KMS-11 (cell line): ENCODE measurements at regions not wholly inside any gene's neighbourhood (a gene's known extent, or its start where the extent isn't known, plus 50 kb on each side); places are given as distances from the start of the nearest gene placed in this dataset.

Experiments
- H2AFZ ChIP-seq: fragments of 200-600 bp; sonication (generic); 2 replicates; pipeline ENCODE4 v1.6.1; 2016; ENCODE audit warnings: antibody characterized with exemption, mixed run types, low read depth
- H3K27ac ChIP-seq: fragments of 200-600 bp; sonication (generic); 2 replicates; pipeline ENCODE4 v1.6.1; 2016; ENCODE audit warnings: mild to moderate bottlenecking, mixed run types
- H3K27me3 ChIP-seq: fragments of 200-600 bp; sonication (generic); 2 replicates; pipeline ENCODE4 v1.6.1; 2017; ENCODE audit warnings: mild to moderate bottlenecking, low read depth, mixed run types, moderate library complexity; ENCODE audit not compliant: insufficient read depth
- H3K36me3 ChIP-seq: fragments of 200-600 bp; sonication (generic); 2 replicates; pipeline ENCODE4 v1.6.1; 2017; ENCODE audit warnings: mild to moderate bottlenecking, mixed run types; ENCODE audit not compliant: insufficient read depth
- H3K4me1 ChIP-seq: fragments of 200-600 bp; sonication (generic); 2 replicates; pipeline ENCODE4 v1.6.1; 2016; ENCODE audit warnings: mild to moderate bottlenecking, low read depth, mixed run types; ENCODE audit not compliant: poor library complexity, severe bottlenecking
- H3K4me2 ChIP-seq: fragments of 200-600 bp; sonication (generic); 2 replicates; pipeline ENCODE4 v1.7.0; 2016; ENCODE audit warnings: mild to moderate bottlenecking, mixed run types
- H3K4me3 ChIP-seq: fragments of 200-600 bp; sonication (generic); IDR thresholded peaks from 2 replicates; pipeline ENCODE4 v1.6.1; 2017; ENCODE audit warnings: low read depth, low read length, mixed read lengths; ENCODE audit not compliant: insufficient read depth
- H3K79me2 ChIP-seq: fragments of 200-600 bp; sonication (generic); 2 replicates; pipeline ENCODE4 v1.6.1; 2016; ENCODE audit warnings: low read depth, mixed run types; ENCODE audit not compliant: insufficient read depth
- H3K9ac ChIP-seq: fragments of 200-600 bp; sonication (generic); 2 replicates; pipeline ENCODE4 v1.6.1; 2016; ENCODE audit warnings: mild to moderate bottlenecking, mixed run types
- H4K20me1 ChIP-seq: fragments of 200-600 bp; sonication (generic); 2 replicates; pipeline ENCODE4 v1.6.1; 2016; ENCODE audit warnings: mild to moderate bottlenecking, mixed run types; ENCODE audit not compliant: insufficient read depth
- TF ChIP-seq, protein P1 (sequence below): fragments of 200-600 bp; sonication (generic); conservative IDR thresholded peaks from 2 replicates; pipeline ENCODE4 v1.6.1; 2017; ENCODE audit warnings: low read depth, mild to moderate bottlenecking, antibody characterized with exemption, low read length, moderate library complexity, mixed read lengths

DNA sequence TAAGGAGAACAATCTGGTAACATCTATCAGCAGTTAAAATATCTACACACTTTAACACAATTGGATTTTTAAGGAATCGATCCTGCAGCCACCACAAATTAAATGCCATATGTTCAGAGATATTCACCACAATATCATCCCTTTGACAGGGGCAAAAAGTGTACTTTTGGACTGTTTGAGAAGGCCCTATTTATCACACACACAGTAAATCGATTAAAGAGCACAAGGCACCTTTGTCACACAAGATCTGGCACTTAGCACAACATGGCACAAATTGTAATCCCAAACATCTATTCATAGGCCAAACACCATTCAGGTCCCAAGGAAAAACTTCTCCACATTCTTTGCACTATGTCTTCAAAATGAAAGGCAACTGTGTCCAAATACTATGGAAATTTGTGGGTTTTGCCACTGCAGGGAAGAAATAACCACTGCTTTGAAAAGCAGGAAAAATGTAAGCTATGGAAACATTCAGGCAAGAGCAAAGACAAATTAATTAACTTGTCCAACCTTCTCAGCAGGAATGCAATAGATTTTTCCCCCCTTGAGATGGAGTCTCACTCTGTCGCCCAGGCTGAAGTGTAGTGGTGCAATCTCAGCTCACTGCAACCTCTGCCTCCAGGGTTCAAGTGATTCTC is 282.5 kb upstream of the TMPO start:
- H2AFZ ChIP-seq, result no peak overlapping the region

DNA sequence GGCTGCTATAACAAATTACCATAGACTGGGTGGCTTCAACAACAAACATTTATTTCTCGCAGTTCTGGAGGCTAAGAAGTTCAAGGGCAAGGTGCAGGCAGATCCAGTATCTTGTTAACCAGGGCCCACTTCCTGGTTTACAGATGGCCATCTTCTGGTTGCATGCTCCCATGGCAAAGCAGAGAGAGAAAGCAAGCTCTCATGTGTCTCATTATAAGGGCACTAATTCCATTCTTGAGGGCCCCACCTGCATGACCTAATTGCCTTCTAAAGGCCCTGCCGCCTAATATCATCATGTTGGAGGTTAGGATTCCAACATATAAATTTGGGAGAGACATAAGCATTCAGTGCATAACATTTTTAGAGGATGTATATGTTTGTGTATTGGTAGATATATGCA is 280.1 kb upstream of the TMPO start:
- Histone ChIP-seq H3K27ac (no peak overlapping the region), H3K36me3 (no peaks in the 10 kb centered on the region), H2AFZ (no peak overlapping the region), H3K9ac (no peak overlapping the region), H4K20me1 (no peaks in the 10 kb centered on the region), H3K79me2 (no peaks in the 10 kb centered on the region), H3K4me2 (no peak overlapping the region), H3K4me1 (no peaks in the 10 kb centered on the region), H3K27me3 (no peaks in the 10 kb centered on the region), H3K4me3 (no peak overlapping the region)
- TF ChIP-seq, protein P1, sequence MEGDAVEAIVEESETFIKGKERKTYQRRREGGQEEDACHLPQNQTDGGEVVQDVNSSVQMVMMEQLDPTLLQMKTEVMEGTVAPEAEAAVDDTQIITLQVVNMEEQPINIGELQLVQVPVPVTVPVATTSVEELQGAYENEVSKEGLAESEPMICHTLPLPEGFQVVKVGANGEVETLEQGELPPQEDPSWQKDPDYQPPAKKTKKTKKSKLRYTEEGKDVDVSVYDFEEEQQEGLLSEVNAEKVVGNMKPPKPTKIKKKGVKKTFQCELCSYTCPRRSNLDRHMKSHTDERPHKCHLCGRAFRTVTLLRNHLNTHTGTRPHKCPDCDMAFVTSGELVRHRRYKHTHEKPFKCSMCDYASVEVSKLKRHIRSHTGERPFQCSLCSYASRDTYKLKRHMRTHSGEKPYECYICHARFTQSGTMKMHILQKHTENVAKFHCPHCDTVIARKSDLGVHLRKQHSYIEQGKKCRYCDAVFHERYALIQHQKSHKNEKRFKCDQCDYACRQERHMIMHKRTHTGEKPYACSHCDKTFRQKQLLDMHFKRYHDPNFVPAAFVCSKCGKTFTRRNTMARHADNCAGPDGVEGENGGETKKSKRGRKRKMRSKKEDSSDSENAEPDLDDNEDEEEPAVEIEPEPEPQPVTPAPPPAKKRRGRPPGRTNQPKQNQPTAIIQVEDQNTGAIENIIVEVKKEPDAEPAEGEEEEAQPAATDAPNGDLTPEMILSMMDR, result no peak

More for the DNA sequence above, 282.5 kb upstream of the TMPO start:
- TF ChIP-seq, protein P1, result no peak
- Histone ChIP-seq H3K4me1 (no peaks in the 10 kb centered on the region), H3K9ac (no peak overlapping the region), H3K4me2 (no peak overlapping the region), H4K20me1 (no peaks in the 10 kb centered on the region), H3K36me3 (no peaks in the 10 kb centered on the region), H3K27me3 (no peaks in the 10 kb centered on the region), H3K27ac (no peak overlapping the region), H3K4me3 (no peak overlapping the region), H3K79me2 (no peaks in the 10 kb centered on the region)

DNA sequence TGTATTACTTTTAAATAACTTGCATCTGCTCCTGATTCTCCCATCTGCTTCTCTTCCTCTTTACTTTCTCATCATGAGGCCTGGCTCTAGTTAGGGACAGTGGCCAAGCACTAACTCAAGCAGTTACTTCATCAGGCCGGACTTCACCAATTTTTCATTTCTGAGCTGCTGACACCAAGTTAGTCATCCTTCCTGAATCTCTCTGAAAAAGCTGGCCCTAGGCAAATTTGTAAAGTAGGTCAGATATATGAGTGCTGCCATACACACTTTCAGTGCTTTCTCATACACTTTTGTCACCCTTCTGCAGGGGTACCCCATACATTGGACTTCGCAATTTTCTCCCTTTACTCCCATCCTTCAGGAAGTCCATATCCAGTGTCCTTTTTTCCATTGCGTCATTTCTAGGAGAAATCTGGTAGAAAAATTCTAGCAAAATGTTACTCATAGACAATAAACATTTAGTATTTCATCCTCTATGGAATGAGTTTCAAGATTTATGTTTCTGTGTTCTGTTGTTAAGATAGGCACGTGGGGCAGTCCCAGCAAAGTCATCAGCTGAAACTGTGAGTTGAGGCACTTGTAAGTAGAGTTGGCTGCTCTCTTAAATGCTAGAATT is 276.8 kb upstream of the TMPO start:
- H2AFZ ChIP-seq, result no peak overlapping the region
- H3K9ac ChIP-seq, result no peak overlapping the region
- no peaks in the 10 kb centered on the region for H4K20me1 ChIP-seq
- H3K27me3 ChIP-seq, result no peaks in the 10 kb centered on the region
- H3K27ac ChIP-seq, result no peak overlapping the region
- no peaks in the 10 kb centered on the region for H3K4me1 ChIP-seq
- no peak overlapping the region for H3K4me3 ChIP-seq
- H3K79me2 ChIP-seq, result no peaks in the 10 kb centered on the region
- TF ChIP-seq, protein P1, result no peak
- H3K36me3 ChIP-seq, result no peaks in the 10 kb centered on the region
- no peak overlapping the region for H3K4me2 ChIP-seq

DNA sequence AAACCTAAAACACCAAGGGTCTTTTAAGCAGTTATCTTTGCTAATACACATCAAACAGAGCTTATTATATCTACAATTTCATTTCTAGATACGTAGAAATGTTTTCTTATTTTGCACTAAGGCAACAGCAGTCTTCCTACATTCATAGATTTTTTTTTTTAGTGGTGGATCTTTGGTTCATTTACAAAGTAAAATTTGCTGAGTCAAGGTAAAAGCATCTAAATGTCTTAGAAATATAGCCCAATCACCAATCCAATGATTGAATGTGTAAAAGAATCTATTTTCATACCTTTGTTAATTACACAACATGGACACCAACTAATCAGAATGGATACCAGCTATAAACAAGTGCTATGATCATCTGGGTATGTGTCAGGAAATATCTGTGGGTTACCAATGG is 272.2 kb upstream of the TMPO start:
- H3K9ac ChIP-seq, result no peak overlapping the region
- H3K79me2 ChIP-seq, result no peaks in the 10 kb centered on the region
- no peaks in the 10 kb centered on the region for H3K36me3 ChIP-seq
- H4K20me1 ChIP-seq, result no peaks in the 10 kb centered on the region
- no peaks in the 10 kb centered on the region for H3K27me3 ChIP-seq
- no peak overlapping the region for H3K4me3 ChIP-seq
- no peaks in the 10 kb centered on the region for H3K4me1 ChIP-seq
- no peak overlapping the region for H2AFZ ChIP-seq
- TF ChIP-seq, protein P1, result no peak
- no peak overlapping the region for H3K4me2 ChIP-seq
- no peak overlapping the region for H3K27ac ChIP-seq
